ENCODE measurements at regions not wholly inside any gene's neighbourhood (a gene's known extent, or its start where the extent isn't known, plus 50 kb on each side); places are given as distances from the start of the nearest gene placed in this dataset.

DNA sequence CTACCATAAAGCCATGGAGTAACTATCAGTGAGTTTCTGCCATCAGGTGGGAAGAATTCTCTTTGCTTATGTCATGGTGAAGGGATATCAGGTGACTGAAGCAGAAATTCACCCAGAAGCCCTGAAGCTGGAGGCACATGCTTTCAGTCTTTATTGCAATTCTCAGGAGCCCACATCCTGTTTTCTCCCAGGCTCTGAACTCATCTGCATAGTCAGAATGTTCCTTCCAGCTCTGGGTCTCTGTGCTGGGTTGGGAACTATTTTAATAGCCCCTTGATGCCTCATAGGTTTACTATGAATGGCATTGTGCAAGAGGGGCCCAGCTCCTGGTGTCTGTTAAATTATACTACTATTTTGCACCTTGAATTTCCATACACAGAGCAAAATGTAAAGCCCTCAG lies 198.4 kb upstream of the SOX9 start:
- TF ChIP-seq, protein P1, sequence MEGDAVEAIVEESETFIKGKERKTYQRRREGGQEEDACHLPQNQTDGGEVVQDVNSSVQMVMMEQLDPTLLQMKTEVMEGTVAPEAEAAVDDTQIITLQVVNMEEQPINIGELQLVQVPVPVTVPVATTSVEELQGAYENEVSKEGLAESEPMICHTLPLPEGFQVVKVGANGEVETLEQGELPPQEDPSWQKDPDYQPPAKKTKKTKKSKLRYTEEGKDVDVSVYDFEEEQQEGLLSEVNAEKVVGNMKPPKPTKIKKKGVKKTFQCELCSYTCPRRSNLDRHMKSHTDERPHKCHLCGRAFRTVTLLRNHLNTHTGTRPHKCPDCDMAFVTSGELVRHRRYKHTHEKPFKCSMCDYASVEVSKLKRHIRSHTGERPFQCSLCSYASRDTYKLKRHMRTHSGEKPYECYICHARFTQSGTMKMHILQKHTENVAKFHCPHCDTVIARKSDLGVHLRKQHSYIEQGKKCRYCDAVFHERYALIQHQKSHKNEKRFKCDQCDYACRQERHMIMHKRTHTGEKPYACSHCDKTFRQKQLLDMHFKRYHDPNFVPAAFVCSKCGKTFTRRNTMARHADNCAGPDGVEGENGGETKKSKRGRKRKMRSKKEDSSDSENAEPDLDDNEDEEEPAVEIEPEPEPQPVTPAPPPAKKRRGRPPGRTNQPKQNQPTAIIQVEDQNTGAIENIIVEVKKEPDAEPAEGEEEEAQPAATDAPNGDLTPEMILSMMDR (IDR thresholded peaks at IDR 0.05; ENCODE audit: insufficient read depth, low read length), result no peak
- TF ChIP-seq GABPA (IDR thresholded peaks at IDR 0.05; ENCODE audit: low read depth), result no peak
- TF ChIP-seq POLR2AphosphoS5 (IDR thresholded peaks at IDR 0.05; ENCODE audit: low read depth), result no peak
- TF ChIP-seq, protein P2, sequence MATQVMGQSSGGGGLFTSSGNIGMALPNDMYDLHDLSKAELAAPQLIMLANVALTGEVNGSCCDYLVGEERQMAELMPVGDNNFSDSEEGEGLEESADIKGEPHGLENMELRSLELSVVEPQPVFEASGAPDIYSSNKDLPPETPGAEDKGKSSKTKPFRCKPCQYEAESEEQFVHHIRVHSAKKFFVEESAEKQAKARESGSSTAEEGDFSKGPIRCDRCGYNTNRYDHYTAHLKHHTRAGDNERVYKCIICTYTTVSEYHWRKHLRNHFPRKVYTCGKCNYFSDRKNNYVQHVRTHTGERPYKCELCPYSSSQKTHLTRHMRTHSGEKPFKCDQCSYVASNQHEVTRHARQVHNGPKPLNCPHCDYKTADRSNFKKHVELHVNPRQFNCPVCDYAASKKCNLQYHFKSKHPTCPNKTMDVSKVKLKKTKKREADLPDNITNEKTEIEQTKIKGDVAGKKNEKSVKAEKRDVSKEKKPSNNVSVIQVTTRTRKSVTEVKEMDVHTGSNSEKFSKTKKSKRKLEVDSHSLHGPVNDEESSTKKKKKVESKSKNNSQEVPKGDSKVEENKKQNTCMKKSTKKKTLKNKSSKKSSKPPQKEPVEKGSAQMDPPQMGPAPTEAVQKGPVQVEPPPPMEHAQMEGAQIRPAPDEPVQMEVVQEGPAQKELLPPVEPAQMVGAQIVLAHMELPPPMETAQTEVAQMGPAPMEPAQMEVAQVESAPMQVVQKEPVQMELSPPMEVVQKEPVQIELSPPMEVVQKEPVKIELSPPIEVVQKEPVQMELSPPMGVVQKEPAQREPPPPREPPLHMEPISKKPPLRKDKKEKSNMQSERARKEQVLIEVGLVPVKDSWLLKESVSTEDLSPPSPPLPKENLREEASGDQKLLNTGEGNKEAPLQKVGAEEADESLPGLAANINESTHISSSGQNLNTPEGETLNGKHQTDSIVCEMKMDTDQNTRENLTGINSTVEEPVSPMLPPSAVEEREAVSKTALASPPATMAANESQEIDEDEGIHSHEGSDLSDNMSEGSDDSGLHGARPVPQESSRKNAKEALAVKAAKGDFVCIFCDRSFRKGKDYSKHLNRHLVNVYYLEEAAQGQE (IDR thresholded peaks at IDR 0.05; ENCODE audit: insufficient replicate concordance, low read depth), result no peak

Measured in HL-60 (cell line).